Stomach (tissue), 4 donors: ENCODE measurements at regions not wholly inside any gene's neighbourhood (a gene's known extent, or its start where the extent isn't known, plus 50 kb on each side); places are given as distances from the start of the nearest gene placed in this dataset.

ENCODE experiments used
- POLR2A ChIP-seq, 4 donors: fragments of 450-650 bp; IDR thresholded peaks; one replicate each; pipeline ENCODE4 v1.6.1; 2016; ENCODE audit warnings: antibody characterized with exemption in 4 of 4, control low read depth in 2 of 4, mild to moderate bottlenecking in 1 of 4, moderate library complexity in 1 of 4
- TF ChIP-seq, protein P1 (sequence below), 7 experiments: fragments of 450-650 bp in 4 of 7; fragments of 200-600 bp in 3 of 7; sonication (generic) in 3 of 7; IDR thresholded peaks; one replicate each; pipeline ENCODE4 v1.5.1; 2016 to 2019; ENCODE audit warnings: antibody characterized with exemption in 7 of 7, control low read depth in 2 of 7, mild to moderate bottlenecking in 1 of 7

DNA sequence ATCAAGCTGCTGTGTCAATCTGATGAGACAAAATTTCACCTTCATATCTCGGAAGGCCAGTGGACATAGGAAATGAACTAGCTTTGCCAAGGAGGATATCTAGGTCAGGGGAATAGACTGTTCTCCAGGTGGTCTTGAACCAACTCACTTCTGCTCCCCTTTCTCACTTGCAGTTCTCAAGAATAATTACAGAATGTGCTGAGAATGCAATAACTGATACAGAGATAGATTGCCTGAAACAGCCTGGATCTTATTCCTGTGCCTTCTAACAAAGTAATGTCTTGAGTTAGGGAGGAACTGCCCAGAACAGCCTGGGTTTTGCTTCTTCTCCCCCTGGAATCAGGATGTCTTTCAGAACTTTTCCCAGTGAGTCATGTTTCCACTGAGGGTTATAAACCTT, 636.7 kb downstream of the KCNT2 start:
- no peak for TF ChIP-seq POLR2A (IDR thresholded peaks at IDR 0.05)
- TF ChIP-seq, protein P1, sequence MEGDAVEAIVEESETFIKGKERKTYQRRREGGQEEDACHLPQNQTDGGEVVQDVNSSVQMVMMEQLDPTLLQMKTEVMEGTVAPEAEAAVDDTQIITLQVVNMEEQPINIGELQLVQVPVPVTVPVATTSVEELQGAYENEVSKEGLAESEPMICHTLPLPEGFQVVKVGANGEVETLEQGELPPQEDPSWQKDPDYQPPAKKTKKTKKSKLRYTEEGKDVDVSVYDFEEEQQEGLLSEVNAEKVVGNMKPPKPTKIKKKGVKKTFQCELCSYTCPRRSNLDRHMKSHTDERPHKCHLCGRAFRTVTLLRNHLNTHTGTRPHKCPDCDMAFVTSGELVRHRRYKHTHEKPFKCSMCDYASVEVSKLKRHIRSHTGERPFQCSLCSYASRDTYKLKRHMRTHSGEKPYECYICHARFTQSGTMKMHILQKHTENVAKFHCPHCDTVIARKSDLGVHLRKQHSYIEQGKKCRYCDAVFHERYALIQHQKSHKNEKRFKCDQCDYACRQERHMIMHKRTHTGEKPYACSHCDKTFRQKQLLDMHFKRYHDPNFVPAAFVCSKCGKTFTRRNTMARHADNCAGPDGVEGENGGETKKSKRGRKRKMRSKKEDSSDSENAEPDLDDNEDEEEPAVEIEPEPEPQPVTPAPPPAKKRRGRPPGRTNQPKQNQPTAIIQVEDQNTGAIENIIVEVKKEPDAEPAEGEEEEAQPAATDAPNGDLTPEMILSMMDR (IDR thresholded peaks at IDR 0.05) = no peak
